NCI-H510A treated with DMSO at 0.1 percent for 48 hours (cell line): ENCODE measurements at regions not wholly inside any gene's neighbourhood (a gene's known extent, or its start where the extent isn't known, plus 50 kb on each side); places are given as distances from the start of the nearest gene placed in this dataset.
A peak's percentile ranks its signal among the peaks of the same experiment; 100 is the strongest.

Experiments
- DNase-seq: peaks from one replicate; lab custom pipeline; 2025; lab: John Stamatoyannopoulos, UW

DNA sequence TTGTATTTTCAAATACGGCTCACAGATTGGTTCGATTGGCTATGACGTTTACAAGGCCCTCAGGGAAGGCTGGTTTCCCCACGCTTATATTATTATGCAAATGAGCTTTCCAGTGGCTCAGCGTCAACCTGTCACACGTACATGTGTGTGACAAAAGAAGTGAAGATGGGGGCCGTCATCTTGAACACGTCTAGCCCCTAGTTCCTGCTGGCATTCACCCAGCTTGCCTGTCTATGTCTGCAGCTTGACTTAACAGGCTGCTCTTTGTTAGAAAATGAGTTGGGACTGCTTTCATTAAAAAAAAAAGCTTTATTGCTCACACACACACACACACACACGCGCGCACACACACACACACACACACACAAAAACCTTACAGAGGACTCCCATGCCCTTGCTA is 283.6 kb upstream of the CTSO start:
- no peak for DNase-seq

DNA sequence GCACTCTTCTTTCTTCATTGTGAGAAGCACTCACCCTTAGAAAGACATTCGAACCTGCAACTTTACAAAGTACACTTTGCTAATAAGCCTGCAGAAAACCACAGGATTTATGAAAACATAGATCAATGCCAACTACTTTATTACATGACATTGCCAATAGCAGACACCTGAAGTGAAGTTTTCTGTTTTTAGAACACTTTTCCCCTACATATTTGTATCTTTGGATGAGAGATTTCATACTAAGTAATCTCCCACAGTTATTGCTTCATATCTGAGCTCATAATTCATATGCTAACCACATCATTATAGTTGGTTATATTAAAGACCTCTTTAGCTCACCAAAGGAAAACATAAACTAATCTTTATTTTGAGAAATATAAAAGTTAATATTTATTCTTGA is 276.5 kb upstream of the CTSO start:
- DNase-seq: no peak

DNA sequence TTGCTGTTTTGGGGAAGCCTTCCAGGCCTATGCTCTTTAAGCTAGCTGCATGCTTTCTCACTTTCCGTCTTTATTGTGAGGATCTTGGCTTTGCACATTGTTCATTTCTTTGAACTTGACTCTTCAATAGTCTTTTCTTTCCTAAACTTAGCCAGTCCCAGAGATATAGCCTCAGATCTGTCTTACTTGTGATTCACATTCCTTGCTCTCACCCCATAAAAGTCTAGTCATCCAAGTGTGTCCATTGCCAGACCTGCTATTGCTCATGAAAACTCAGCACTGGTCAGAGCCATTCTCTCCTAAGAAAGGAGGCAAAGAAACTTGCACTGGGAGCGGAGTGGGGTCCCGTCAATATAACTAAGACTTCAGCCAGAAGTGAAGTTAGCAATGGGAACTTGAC is 275.0 kb upstream of the CTSO start:
- DNase-seq: no peak

DNA sequence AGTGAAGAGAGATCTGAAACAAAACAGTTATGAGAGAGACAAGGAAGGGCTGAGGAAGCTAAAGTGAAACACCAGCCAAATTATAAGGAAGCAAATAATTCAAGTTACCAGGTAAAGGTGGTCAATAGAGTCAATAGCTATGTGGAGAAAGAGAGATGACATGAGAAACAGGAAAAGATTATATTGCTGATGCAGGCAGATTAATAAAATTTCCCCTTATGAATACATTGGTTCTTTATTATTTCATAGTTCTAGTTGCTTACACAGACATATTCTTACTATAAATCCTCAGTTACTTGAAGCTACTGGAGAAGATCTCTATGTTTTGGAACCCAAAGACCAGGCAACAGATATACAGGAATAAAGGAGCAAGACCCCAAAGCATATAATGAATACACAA is 273.7 kb upstream of the CTSO start:
- DNase-seq: no peak

DNA sequence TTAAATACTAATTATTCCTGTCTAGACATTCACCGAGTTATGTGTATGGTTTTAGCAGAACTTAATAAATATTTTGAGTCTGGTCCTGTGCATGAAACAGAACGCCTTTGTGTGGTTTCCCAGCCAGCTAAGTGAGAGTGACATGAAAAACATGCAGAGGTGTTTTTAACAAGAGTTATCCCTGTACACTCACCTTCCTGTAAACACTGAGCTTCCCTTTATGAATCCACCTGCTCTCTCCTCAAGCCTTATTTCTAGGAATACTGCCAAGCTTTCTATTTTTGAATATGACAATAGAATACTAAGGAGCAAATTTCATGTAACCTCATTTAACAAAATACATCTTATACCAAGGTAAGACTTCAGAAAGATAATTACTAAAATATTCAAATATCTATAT is 270.3 kb upstream of the CTSO start:
- DNase-seq: peak; percentile 10

DNA sequence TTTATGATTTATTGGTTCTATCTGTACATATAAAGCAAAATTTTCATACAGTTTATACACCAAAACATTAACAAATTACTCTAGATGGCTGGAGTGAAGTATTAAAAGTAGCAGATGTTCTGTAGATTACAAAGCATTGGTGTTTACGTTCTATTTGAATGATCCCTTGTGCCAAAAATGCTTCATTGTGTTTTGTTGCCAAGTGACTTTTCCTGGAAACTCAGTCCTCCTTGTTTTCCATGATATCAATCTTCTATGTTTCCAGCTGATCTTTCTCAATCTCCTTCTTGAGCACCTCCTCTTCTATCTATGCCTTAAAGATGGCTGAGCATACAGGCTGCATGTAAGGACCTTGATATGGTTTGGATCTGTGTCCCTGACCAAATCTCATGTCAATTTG is 263.6 kb upstream of the CTSO start:
- no peak for DNase-seq

DNA sequence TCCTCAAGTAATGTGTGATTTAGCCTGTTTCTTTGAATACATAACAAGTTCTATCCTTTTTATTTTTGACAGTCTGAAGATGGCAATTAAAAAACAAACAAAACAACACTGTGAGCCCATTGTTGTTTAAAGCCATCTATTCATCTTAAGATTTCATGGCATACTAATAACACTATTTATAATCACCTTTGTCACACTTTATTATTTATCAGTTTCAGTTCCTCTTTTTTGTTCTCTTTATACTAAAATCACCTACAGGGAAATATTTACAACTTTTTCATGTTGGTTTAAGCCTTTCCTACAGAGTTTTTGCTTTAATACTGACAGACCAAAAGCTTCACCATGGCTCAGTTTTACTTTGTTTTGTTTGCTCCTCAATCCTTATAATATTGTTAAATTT is 247.4 kb upstream of the CTSO start:
- DNase-seq: no peak

DNA sequence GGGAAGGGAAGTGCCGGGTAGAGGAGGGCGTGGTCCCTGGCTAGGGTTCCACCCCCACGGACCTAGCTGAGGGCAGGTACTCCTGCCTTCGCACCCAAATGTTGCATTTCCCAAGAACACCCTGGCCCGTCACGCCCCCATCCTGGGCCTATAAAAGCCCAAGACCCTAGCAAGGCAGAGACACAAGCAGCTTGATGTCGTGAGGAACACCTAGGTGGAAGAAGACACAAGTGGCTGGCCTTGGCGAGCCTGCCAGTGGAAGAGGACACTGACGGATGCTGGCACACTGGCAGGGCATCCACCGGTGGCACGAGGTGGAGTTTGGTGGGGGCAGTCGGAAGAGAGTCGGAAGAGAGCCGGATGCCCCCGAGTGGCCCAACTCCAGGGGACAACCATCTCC is 244.8 kb upstream of the CTSO start:
- no peak for DNase-seq

DNA sequence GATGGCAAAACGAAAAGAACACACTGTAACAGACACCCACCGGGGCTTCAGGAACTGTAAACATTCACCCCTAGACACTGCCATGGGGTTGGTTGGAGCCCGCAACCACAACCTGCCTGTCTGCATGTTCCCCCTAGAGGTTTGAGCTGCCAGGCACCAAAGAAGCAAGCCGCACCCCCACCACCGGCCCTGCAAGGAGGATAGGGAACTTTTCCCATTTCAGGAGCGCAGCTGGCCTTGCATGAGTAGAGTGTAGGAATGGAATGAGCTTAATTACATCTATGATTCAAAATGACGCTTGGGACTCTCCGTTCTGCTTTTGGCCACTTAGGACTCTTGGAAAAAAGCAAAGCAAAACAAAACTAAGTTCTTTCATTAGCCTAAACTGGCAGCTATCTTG is 243.6 kb upstream of the CTSO start:
- no peak for DNase-seq

DNA sequence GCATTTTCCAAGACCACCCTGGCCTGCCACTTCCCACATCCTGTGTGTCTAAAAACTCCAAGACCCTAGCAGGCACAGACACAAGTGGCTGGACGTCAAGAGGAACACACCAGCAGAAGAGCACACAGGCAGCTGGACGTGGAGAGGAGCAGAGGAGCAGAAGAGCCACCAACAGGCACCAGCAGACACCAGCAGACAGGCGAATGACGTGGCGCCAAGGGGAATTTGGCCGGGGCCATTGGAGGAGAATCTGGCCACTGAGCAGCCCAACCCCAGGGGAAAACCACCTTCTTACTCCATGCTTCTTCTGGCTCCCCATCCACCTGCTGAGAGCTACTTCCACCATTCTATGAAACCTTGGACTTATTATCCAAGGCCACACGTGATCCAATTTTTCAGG is 243.1 kb upstream of the CTSO start:
- no peak for DNase-seq

DNA sequence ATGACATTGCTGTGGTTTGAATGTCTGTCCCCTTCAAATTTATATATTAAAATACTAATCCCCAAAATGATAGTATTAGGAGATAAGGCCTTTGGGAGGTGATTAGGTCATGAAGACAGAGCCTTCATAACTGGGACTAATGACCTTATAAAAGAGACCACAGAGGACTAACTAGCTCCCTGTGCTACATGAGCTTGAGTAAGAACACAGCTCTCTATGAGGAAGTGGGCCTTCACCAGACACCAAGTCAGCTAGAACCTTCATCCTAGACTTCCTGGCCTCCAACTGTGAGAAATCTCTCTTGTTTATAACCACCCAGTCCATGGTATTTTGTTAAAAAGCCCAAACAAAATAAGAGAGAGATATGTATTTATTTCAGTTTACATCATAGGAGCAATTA is 242.2 kb upstream of the CTSO start:
- DNase-seq: no peak

DNA sequence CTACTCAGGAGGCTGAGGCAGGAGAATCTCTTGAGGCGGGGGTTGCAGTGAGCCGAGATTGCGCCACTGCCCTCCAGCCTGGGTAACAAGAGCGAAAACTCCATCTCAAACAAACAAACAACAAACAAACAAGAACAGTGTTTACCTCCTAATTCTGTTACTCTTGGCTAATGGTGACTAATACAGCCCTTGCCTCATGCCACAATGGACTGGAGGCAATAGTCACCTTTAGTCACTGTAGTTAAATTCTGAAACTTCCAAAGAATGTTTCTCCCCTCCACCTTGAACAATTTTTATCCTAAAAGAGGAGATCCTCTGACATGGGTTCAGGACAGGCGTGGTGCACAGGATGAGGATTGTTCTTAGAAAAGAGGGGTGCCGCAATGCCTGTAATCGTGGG is 241.2 kb upstream of the CTSO start:
- no peak for DNase-seq

DNA sequence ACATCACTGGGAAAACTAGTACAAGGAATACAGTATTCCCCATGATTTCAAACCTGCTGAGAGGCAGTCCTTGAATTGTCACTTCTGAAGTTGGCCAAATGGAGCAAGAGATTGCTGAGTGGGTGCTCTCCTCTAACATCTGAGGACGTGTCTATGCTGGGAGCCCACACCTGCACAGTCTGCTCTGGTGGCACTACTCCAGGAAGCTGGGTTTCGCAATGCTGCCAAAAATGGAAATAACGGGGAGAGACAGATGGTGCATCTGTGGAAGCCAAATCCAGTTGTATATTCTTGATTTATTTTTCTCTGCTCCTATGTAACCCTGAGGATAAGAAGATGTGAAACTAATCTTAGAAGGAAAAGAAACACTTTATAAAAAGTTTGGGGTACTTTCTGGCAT is 240.1 kb upstream of the CTSO start:
- peak; percentile 34 for DNase-seq

DNA sequence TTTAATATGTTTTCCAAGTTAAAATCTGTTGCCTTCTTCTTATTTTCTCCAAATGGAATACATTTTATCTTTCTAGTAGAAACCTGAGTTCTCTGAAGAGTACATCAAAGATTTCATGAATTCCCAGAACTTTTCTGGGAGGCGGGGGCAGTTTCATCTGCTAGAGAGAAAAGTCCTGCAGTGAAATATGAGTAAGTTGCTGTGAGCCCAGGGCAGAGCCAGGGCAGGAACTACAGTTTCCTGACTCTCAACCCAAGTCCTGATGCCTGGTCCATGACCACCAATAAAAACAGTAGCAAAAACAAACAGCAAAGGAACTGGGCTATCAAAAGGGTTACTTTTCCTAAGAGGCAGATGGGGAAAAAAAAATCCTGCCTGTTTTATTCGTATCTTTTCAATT is 239.4 kb upstream of the CTSO start:
- no peak for DNase-seq

DNA sequence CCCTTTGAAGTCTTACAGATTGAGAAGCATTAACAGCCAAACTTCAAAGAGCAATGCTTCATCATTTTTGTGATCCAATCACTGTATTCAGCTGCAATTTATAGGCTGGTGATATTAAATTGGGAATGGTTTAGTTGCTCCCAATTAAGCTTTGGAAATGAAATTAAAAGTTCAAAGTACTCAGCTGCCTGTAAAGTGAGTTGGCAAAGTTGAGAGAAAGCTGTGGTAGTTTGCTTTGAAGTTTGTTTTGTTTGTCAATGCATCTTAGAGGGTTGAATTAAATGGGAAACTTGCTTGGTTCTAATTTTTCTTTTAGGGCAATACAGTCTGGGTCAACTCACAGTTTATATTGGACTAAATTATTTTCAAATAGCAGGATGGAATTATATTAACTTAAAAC is 238.4 kb upstream of the CTSO start:
- no peak for DNase-seq

DNA sequence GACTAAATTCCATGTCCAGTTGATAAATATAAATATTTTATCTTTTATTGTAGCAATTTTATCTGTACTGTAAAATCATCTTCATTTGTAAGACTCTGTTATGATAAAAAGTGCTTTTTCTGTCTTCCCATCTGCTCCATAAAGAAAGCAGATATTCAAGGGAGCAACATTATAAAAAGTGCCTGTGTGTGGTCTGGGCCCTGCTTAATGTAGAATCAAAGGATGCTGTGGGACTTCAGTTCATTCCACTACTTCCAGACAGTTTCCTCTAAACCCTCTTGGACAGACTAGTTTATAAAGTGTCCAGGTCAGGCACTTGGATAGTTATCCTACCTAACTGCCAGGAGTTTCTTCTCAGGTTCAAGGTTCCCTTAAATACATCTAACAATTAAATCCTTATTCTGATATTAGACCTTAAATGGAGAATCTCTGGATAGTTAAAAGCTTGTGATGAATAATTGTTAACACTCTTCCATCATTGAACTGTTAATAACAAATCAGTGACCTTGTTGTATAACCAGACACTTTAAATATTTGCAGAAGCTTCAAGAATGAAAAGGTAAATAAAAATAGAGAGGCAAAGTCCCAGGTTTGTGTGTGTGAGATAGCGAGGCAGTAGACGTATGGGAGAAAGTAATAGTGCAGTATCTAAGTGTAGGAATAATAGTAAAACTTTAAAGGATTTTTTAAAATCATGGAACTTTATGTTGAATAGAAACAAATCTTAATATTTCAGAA is 237.5 kb upstream of the CTSO start:
- DNase-seq: peak; percentile 8

DNA sequence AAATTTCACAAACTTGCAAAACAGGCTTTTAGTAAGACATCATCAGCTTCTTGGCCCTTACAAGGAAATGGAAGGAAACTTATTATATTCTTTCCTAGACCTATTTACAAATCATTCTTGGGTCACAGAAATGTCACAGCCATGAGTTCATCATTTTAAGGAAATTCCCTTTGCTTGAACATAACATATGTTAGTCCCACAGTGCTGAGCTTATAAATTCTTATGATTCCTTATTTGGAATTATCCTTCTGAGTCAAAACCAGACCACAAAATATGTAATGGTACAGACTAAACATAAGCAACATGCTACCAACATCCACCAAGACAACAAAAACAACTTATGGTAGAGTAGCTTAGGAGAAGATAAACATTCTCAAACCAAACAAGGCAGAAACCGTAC is 236.9 kb upstream of the CTSO start:
- DNase-seq: no peak

DNA sequence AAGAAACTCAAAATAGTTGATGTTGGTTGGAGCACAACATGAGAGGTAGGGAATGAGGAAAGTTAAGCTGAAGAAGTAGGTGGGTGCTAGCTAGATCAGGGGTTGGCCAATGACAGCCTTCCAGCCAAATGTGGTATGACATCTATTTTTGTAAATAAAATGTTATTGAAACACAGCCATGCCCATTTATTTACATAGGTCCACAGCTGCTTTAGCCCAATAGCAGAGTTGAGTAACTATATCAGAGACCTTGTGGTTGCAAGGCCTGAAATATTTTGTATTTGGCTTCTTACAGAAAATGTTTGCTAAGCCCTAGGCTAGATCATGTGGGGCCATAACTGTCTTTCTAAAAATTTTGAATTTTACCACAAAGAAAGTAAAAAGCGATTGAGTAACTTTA is 234.9 kb upstream of the CTSO start:
- DNase-seq: no peak

DNA sequence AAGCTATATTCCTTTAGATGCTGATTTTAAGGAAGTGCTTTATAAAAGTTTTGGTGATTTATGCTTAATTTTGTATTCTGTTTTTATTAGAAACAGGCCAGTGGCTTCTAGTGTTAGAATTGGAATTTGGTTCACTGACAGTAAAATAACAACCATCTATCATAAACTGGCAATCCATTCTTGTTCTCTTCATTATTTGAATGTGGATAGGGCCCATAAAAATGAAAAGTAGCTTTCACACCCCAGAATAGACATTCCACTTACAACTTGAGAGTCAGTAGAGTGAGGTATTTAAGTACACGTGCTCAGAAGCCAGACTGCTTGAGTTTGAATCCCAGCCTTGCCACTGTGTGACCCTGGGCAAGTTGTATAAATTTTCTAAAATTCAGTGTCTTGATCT is 232.4 kb upstream of the CTSO start:
- DNase-seq: no peak

DNA sequence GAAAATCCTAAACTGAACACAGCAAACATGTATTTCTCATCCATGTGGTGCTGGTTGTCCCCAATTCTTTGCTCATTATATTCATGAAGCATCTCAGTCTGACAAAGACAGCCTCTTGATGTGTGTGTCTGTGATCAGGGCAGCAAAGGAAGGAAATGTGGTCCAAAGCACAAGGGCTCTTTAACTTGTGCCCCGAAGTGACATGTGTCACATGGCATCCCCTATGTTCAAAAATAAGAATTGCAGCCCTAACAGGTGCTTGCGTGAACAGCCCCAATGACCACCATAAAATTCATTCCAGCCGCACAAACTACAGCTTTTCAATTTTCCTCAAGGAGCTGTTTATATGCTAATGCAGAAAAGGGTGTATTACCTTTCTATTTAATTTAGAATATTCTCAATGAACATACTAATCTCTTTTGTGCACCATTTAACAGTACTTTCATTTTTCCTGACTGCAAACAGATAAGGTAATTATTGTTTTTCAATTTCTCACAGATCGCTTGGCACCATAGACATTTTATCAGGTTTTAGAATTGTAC is 231.9 kb upstream of the CTSO start:
- no peak for DNase-seq

DNA sequence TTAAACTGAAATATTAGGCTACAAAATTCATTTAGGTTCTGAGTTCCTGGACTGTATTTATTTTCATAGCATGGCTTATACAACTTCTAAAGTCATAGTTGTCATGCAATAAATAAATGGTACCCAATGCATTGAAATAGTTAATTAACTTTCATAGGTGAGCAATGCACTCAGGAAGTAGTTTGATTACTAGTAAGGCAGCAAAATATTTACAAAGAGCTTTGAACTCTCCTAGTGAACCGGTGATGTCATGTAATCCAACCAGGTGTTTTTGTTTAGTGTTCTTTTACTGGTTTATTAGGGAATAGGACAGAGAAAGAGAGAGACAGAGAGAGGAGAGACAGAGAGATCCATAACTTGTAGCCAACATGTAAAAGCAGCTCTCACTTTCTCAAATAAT is 228.6 kb upstream of the CTSO start:
- DNase-seq: peak; percentile 42

DNA sequence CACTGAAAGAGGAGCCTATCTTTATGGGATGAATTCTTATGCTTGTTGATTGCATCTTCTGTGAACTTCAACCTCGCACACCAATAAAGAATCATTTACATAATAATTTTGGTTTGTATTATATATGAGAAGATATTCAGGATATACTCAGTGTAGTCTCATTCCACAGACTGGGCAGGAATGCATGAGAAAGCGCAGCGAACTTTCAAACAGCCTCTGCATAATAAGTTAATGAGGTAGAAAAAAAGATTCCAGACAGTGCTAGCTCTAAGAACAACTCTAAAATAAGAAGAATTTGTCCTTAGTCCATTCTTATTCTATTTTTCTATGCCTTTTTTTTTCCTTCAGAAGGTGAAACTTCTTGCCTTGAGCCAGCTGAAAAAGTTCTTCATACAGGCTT is 224.3 kb upstream of the CTSO start:
- DNase-seq: no peak

DNA sequence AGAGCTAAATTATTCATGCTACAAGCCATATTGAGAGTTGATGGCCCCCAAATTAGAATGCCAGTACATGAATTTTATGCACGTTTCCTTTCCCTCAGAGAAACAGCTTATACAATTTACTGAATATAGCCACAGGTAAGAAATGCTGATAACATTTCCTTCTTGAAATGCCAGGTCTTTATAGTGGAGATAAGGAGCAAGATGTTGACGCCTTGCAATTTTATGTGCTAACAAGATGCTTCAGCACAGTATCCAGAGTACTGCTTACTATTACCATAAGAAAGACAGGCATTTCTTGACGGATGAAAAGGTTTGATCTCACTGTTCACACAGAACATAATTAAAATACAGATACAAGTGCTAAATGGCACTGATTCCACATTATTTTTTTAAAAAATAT is 223.2 kb upstream of the CTSO start:
- DNase-seq: no peak

DNA sequence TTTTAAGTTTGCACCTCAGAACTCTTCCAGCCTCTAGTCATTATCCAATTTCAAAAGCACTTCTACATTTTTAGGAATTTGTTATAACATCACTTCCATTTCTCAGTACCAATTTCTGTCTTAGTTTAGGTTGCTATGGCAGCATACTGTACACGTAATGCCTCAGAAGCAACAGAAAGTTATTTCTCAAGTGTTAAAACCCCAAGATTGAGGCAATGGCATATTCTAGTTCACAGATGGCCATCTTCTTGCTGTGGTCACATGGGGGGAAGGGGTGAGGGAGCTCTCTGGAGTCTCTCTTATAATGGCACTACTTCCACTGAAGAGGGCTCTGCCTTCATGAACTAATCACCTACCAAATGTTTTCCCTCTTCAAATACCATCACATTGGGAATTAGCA is 220.3 kb upstream of the CTSO start:
- no peak for DNase-seq

DNA sequence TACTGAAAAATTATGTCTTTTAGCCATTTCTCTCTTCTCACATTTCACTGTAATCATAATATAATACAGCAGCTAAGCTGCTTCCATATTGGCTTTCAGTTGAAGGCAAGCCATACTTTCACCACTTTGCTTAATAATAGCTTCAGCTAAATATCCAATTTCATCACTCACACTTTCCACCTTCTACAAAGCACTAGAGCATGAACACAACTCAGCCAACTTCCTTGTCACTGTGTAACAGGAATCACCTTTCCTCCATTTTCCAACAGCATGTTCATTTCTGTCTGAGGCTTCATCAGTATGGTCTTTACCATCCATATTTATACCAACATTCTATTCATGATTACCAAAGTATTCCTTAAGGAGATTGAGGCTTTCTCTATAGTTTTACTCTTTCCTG is 219.8 kb upstream of the CTSO start:
- no peak for DNase-seq
